Hepatocyte (in vitro differentiated cells): ENCODE measurements at regions not wholly inside any gene's neighbourhood (a gene's known extent, or its start where the extent isn't known, plus 50 kb on each side); places are given as distances from the start of the nearest gene placed in this dataset.

Source experiments
- EZH2phosphoT487 ChIP-seq: fragments of 200-600 bp; sonication (generic); IDR thresholded peaks from one replicate; pipeline ENCODE4 v1.6.1; 2018; ENCODE audit warnings: antibody characterized with exemption, mild to moderate bottlenecking, low read depth, moderate library complexity; ENCODE audit not compliant: unreplicated experiment, severe bottlenecking
- TF ChIP-seq, protein P1 (sequence below): fragments of 200-600 bp; sonication (generic); IDR thresholded peaks from 2 replicates; pipeline ENCODE4 v1.5.1; 2016; ENCODE audit warnings: antibody characterized with exemption, mild to moderate bottlenecking; ENCODE audit not compliant: poor library complexity

GRCh38 chr6:8558953-8559352 lies 123.6 kb upstream of the SLC35B3 start:
- TF ChIP-seq, protein P1, sequence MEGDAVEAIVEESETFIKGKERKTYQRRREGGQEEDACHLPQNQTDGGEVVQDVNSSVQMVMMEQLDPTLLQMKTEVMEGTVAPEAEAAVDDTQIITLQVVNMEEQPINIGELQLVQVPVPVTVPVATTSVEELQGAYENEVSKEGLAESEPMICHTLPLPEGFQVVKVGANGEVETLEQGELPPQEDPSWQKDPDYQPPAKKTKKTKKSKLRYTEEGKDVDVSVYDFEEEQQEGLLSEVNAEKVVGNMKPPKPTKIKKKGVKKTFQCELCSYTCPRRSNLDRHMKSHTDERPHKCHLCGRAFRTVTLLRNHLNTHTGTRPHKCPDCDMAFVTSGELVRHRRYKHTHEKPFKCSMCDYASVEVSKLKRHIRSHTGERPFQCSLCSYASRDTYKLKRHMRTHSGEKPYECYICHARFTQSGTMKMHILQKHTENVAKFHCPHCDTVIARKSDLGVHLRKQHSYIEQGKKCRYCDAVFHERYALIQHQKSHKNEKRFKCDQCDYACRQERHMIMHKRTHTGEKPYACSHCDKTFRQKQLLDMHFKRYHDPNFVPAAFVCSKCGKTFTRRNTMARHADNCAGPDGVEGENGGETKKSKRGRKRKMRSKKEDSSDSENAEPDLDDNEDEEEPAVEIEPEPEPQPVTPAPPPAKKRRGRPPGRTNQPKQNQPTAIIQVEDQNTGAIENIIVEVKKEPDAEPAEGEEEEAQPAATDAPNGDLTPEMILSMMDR: no peak
- TF ChIP-seq EZH2phosphoT487: no peak
